Adrenal gland (tissue), 9 donors: ENCODE measurements at regions not wholly inside any gene's neighbourhood (a gene's known extent, or its start where the extent isn't known, plus 50 kb on each side); places are given as distances from the start of the nearest gene placed in this dataset.

Experiments used
- DNase-seq, 7 donors: peaks; one replicate each; pipeline ENCODE4 v3.0.0-alpha.2; 2019 to 2020
- H3K27ac ChIP-seq, 5 donors: fragments of 200-600 bp; sonication (generic) in 4 of 5; 1 replicate in 3 of 5; 2 replicates in 2 of 5; pipeline versions ENCODE4 v1.5.1 to v1.8.0; 2016 to 2020; ENCODE audit warnings: mild to moderate bottlenecking in 1 of 5
- H3K27me3 ChIP-seq: fragments of 200-600 bp; 2 replicates; pipeline ENCODE4 v1.8.0; 2021
- H3K36me3 ChIP-seq, 2 donors: fragments of 200-600 bp; replicated peaks in 1 of 2; 1 replicate in 1 of 2; 2 replicates in 1 of 2; pipeline versions ENCODE4 v1.5.1 to v1.8.0; 2018 to 2022
- H3K4me1 ChIP-seq, 2 donors: fragments of 200-600 bp; replicated peaks in 1 of 2; 1 replicate in 1 of 2; 2 replicates in 1 of 2; pipeline versions ENCODE4 v1.5.1 to v1.8.0; 2018 to 2021
- H3K4me3 ChIP-seq, 4 donors: fragments of 200-600 bp; sonication (generic) in 3 of 4; one replicate each; pipeline ENCODE4 v1.5.1; 2016 to 2018
- H3K9me3 ChIP-seq, 3 donors: fragments of 200-600 bp; sonication (generic) in 1 of 3; replicated peaks in 1 of 3; 1 replicate in 2 of 3; 2 replicates in 1 of 3; pipeline versions ENCODE4 v1.5.1 to v1.8.0; 2016 to 2021
- CTCF ChIP-seq, 6 experiments: fragments of 450-650 bp in 4 of 6; fragments of 200-600 bp in 2 of 6; sonication (generic) in 1 of 6; IDR thresholded peaks; 1 replicate in 5 of 6; 2 replicates in 1 of 6; pipeline versions ENCODE4 v1.5.1 to v1.8.0; 2016 to 2021; ENCODE audit warnings: antibody characterized with exemption in 6 of 6, mild to moderate bottlenecking in 2 of 6, moderate library complexity in 1 of 6
- POLR2A ChIP-seq, 2 donors: fragments of 450-650 bp; IDR thresholded peaks; one replicate each; pipeline ENCODE4 v1.6.1; 2017; ENCODE audit warnings: antibody characterized with exemption in 2 of 2, mild to moderate bottlenecking in 2 of 2, moderate library complexity in 1 of 2
- WGBS, 4 donors: extraction: QIAGEN DNeasy Blood & Tissue Kit in 2 of 4; methylation state at CpG; one replicate each; pipeline versions ENCODE4 v1.1.5 to v1.1.7; 2013 to 2017; 5-methylcytosine and 5-hydroxymethylcytosine counted together
- intact Hi-C, 2 donors: fragments of 100-400 bp; cut with DNase I; formaldehyde crosslinking; loops; one replicate each; pipeline versions ENCODE4 v1.14.1 to v1.15.0; 2022 to 2023
- donor health status: healthy with polysubstance abuse.
- donor health status: Bipolar disorder and iron deficiency.
- donor health status: DM: yes; HTN: yes; CAD: no.
- donor health status: DM: no; HTN: no; CAD: no.
- donor health status: DM: no; HTN: no; CAD: no.

GRCh38 chr1:220954321-220955075, 75.3 kb downstream of the HLX start:
- H3K4me3 ChIP-seq, result no peak overlapping the region
- H3K27me3 ChIP-seq, result no peaks in the 10 kb centered on the region
- peaks cover 0 to 5% (median 0%) of the 10 kb centered on the region in 3 donors for H3K9me3 ChIP-seq
- DNase-seq, result no peak
- WGBS, 4 donors, result 72 to 87% (median 77%) methylated on average over 5 of the region's 5 CpGs
- H3K4me1 ChIP-seq, result no peaks in the 10 kb centered on the region
- intact Hi-C loops, result no loop called here
- no peak overlapping the region for H3K27ac ChIP-seq
- H3K36me3 ChIP-seq, result no peaks in the 10 kb centered on the region
- no peak for TF ChIP-seq POLR2A (IDR thresholded peaks at IDR 0.05)
- TF ChIP-seq CTCF (IDR thresholded peaks at IDR 0.05), result no peak

- 56 to 70% (median 63%) methylated on average over 4 of the region's 4 CpGs for WGBS, 4 donors
- no peaks in the 10 kb centered on the region for H3K36me3 ChIP-seq
- no peak overlapping the region for H3K27ac ChIP-seq
- DNase-seq, result no peak
- no peak for TF ChIP-seq POLR2A (IDR thresholded peaks at IDR 0.05)
- TF ChIP-seq CTCF (IDR thresholded peaks at IDR 0.05), result no peak
- intact Hi-C loops, result no loop called here
- H3K27me3 ChIP-seq, result no peaks in the 10 kb centered on the region
- H3K9me3 ChIP-seq, result no peaks in the 10 kb centered on the region
- H3K4me3 ChIP-seq, result no peak overlapping the region
- H3K4me1 ChIP-seq, result no peaks in the 10 kb centered on the region
Measured at GRCh38 chr1:220955116-220955515, 75.9 kb downstream of the HLX start.

GRCh38 chr1:220956501-220957232, 77.4 kb downstream of the HLX start:
- 32 to 50% (median 37%) methylated on average over 2 of the region's 2 CpGs for WGBS, 4 donors
- H3K9me3 ChIP-seq, result no peaks in the 10 kb centered on the region
- no peak overlapping the region for H3K27ac ChIP-seq
- no peak for DNase-seq
- H3K4me1 ChIP-seq, result no peaks in the 10 kb centered on the region
- H3K36me3 ChIP-seq, result no peaks in the 10 kb centered on the region
- no peaks in the 10 kb centered on the region for H3K27me3 ChIP-seq
- TF ChIP-seq CTCF (IDR thresholded peaks at IDR 0.05), result no peak
- no peak for TF ChIP-seq POLR2A (IDR thresholded peaks at IDR 0.05)
- intact Hi-C loops, result no loop called here
- no peak overlapping the region for H3K4me3 ChIP-seq

- TF ChIP-seq POLR2A (IDR thresholded peaks at IDR 0.05) (no peak), CTCF (IDR thresholded peaks at IDR 0.05) (no peak)
- Histone ChIP-seq H3K4me3 (no peak overlapping the region), H3K27ac (no peak overlapping the region), H3K4me1 (no peaks in the 10 kb centered on the region), H3K9me3 (no peaks in the 10 kb centered on the region), H3K27me3 (no peaks in the 10 kb centered on the region), H3K36me3 (no peaks in the 10 kb centered on the region)
- peak in 3 of 7 donors; percentile 23 to 58 (median 23) for DNase-seq
- intact Hi-C loops, result no loop called here
- 50 to 56% (median 52%) methylated on average over 3 of the region's 3 CpGs for WGBS, 4 donors
Measured at GRCh38 chr1:220957233-220957605, 78.0 kb downstream of the HLX start.
